Muscle layer of duodenum (tissue), 2 donors: ENCODE measurements at regions not wholly inside any gene's neighbourhood (a gene's known extent, or its start where the extent isn't known, plus 50 kb on each side); places are given as distances from the start of the nearest gene placed in this dataset.

Source experiments
- H3K27ac ChIP-seq: one replicate; pipeline ENCODE4 v1.7.0; 2013; ENCODE audit warnings: mild to moderate bottlenecking, low read length
- H3K27me3 ChIP-seq: one replicate; pipeline ENCODE4 v1.7.0; 2013; ENCODE audit warnings: low read depth, mild to moderate bottlenecking, control low read depth, low read length
- H3K36me3 ChIP-seq, 2 donors: one replicate each; pipeline ENCODE4 v1.7.0; 2013; ENCODE audit warnings: low read length in 2 of 2, control low read depth in 1 of 2, mild to moderate bottlenecking in 1 of 2; ENCODE audit not compliant: insufficient read depth in 2 of 2, control insufficient read depth in 1 of 2
- H3K4me1 ChIP-seq, 2 donors: one replicate each; pipeline ENCODE4 v1.7.0; 2013; ENCODE audit warnings: low read length in 2 of 2, mild to moderate bottlenecking in 2 of 2, control low read depth in 1 of 2, moderate library complexity in 1 of 2; ENCODE audit not compliant: insufficient read depth in 2 of 2, control insufficient read depth in 1 of 2
- H3K4me3 ChIP-seq, 2 donors: one replicate each; pipeline ENCODE4 v1.7.0; 2013; ENCODE audit warnings: low read length in 2 of 2, low read depth in 1 of 2, mild to moderate bottlenecking in 1 of 2
- H3K9me3 ChIP-seq, 2 donors: one replicate each; pipeline ENCODE4 v1.7.0; 2013; ENCODE audit warnings: low read length in 2 of 2, control low read depth in 1 of 2, mild to moderate bottlenecking in 1 of 2; ENCODE audit not compliant: control insufficient read depth in 1 of 2
- donor health status: healthy.

GRCh38 chr20:51184289-51184688 is 161.4 kb upstream of the KCNG1 start:
- Histone ChIP-seq H3K27me3 (no peaks in the 10 kb centered on the region), H3K9me3 (no peaks in the 10 kb centered on the region), H3K27ac (no peak overlapping the region), H3K4me1 (no peaks in the 10 kb centered on the region), H3K4me3 (no peak overlapping the region), H3K36me3 (no peaks in the 10 kb centered on the region)

GRCh38 chr20:51183451-51183850 is 160.5 kb upstream of the KCNG1 start:
- no peak overlapping the region for H3K27ac ChIP-seq
- H3K9me3 ChIP-seq, result no peaks in the 10 kb centered on the region
- H3K4me1 ChIP-seq, result no peaks in the 10 kb centered on the region
- H3K36me3 ChIP-seq, result no peaks in the 10 kb centered on the region
- H3K27me3 ChIP-seq, result no peaks in the 10 kb centered on the region
- no peak overlapping the region for H3K4me3 ChIP-seq

- Histone ChIP-seq H3K4me1 (no peaks in the 10 kb centered on the region), H3K27ac (no peak overlapping the region), H3K9me3 (no peaks in the 10 kb centered on the region), H3K27me3 (no peaks in the 10 kb centered on the region), H3K4me3 (no peak overlapping the region), H3K36me3 (no peaks in the 10 kb centered on the region)
These were observed 159.7 kb upstream of the KCNG1 start for GRCh38 chr20:51182571-51182970.

GRCh38 chr20:51178153-51178552 is 155.2 kb upstream of the KCNG1 start:
- H3K27ac ChIP-seq, result no peak overlapping the region

GRCh38 chr20:51176876-51177275 is 154.0 kb upstream of the KCNG1 start:
- H3K36me3 ChIP-seq, result no peaks in the 10 kb centered on the region
- H3K9me3 ChIP-seq, result no peaks in the 10 kb centered on the region
- no peak overlapping the region for H3K27ac ChIP-seq
- no peaks in the 10 kb centered on the region for H3K4me1 ChIP-seq
- no peak overlapping the region for H3K4me3 ChIP-seq
- H3K27me3 ChIP-seq, result no peaks in the 10 kb centered on the region

More at GRCh38 chr20:51178153-51178552, 155.2 kb upstream of the KCNG1 start:
- Histone ChIP-seq H3K4me1 (no peaks in the 10 kb centered on the region), H3K36me3 (no peaks in the 10 kb centered on the region), H3K4me3 (no peak overlapping the region), H3K9me3 (no peaks in the 10 kb centered on the region), H3K27me3 (no peaks in the 10 kb centered on the region)

- no peaks in the 10 kb centered on the region for H3K9me3 ChIP-seq
- H3K4me1 ChIP-seq, result no peaks in the 10 kb centered on the region
- no peaks in the 10 kb centered on the region for H3K36me3 ChIP-seq
- no peak overlapping the region for H3K27ac ChIP-seq
- H3K27me3 ChIP-seq, result no peaks in the 10 kb centered on the region
- no peak overlapping the region for H3K4me3 ChIP-seq
These were observed 153.5 kb upstream of the KCNG1 start for GRCh38 chr20:51176446-51176845.

- H3K4me1 ChIP-seq, result no peaks in the 10 kb centered on the region
- H3K9me3 ChIP-seq, result no peaks in the 10 kb centered on the region
- no peak overlapping the region for H3K4me3 ChIP-seq
- no peaks in the 10 kb centered on the region for H3K36me3 ChIP-seq
- no peaks in the 10 kb centered on the region for H3K27me3 ChIP-seq
- no peak overlapping the region for H3K27ac ChIP-seq
These were observed 152.8 kb upstream of the KCNG1 start for GRCh38 chr20:51175724-51176123.

- Histone ChIP-seq H3K36me3 (no peaks in the 10 kb centered on the region), H3K4me1 (no peaks in the 10 kb centered on the region), H3K9me3 (no peaks in the 10 kb centered on the region), H3K4me3 (no peak overlapping the region), H3K27ac (no peak overlapping the region), H3K27me3 (no peaks in the 10 kb centered on the region)
These were observed 152.2 kb upstream of the KCNG1 start for GRCh38 chr20:51175156-51175555.

GRCh38 chr20:51174536-51174935 is 151.6 kb upstream of the KCNG1 start:
- Histone ChIP-seq H3K27ac (no peak overlapping the region), H3K36me3 (no peaks in the 10 kb centered on the region), H3K4me1 (no peaks in the 10 kb centered on the region), H3K4me3 (no peak overlapping the region), H3K9me3 (peaks cover 0 to 2% of the 10 kb centered on the region in 2 donors), H3K27me3 (no peaks in the 10 kb centered on the region)

GRCh38 chr20:51172558-51173428 is 149.9 kb upstream of the KCNG1 start:
- H3K9me3 ChIP-seq, result peaks cover 0 to 4% of the 10 kb centered on the region in 2 donors
- no peaks in the 10 kb centered on the region for H3K27me3 ChIP-seq
- H3K27ac ChIP-seq, result no peak overlapping the region
- no peaks in the 10 kb centered on the region for H3K4me1 ChIP-seq
- H3K4me3 ChIP-seq, result no peak overlapping the region
- H3K36me3 ChIP-seq, result no peaks in the 10 kb centered on the region

GRCh38 chr20:51171141-51171540 is 148.2 kb upstream of the KCNG1 start:
- Histone ChIP-seq H3K27me3 (no peaks in the 10 kb centered on the region), H3K4me1 (no peaks in the 10 kb centered on the region), H3K27ac (no peak overlapping the region), H3K9me3 (peaks cover 0 to 4% of the 10 kb centered on the region in 2 donors), H3K36me3 (no peaks in the 10 kb centered on the region), H3K4me3 (no peak overlapping the region)

- H3K4me3 ChIP-seq, result no peak overlapping the region
- H3K27me3 ChIP-seq, result no peaks in the 10 kb centered on the region
- no peaks in the 10 kb centered on the region for H3K4me1 ChIP-seq
- H3K9me3 ChIP-seq, result peaks cover 0 to 4% of the 10 kb centered on the region in 2 donors
- H3K27ac ChIP-seq, result no peak overlapping the region
- H3K36me3 ChIP-seq, result no peaks in the 10 kb centered on the region
These were observed 146.9 kb upstream of the KCNG1 start for GRCh38 chr20:51169813-51170212.
